ENCODE measurements at regions not wholly inside any gene's neighbourhood (a gene's known extent, or its start where the extent isn't known, plus 50 kb on each side); places are given as distances from the start of the nearest gene placed in this dataset.
A peak's percentile ranks its signal among the peaks of the same experiment; 100 is the strongest.

GRCh38 chr9:28946648-28947047, 1373.4 kb upstream of the C9orf72 start:
- ChIA-PET POLR2A (no interaction called here), CTCF (no interaction called here), RAD21 (ENCODE audit: low non-redundant PET in 1 of 2, low total read pairs in 2 of 2, uncharacterized antibody in 2 of 2, unreplicated experiment in 2 of 2) (no interaction called here)
- no peak overlapping the region for H3K9ac ChIP-seq (ENCODE audit: low read length)
- H3K9me3 ChIP-seq (ENCODE audit: control insufficient read depth in 1 of 2, insufficient read depth in 1 of 2, low read depth in 1 of 2, low read length in 2 of 2) = no peaks in the 10 kb centered on the region; a peak in 1 of 4 replicates
- H3K4me2 ChIP-seq (ENCODE audit: low read length) = no peak overlapping the region
- no TSS peak for BruUV-seq (replicated peaks)
- TF ChIP-seq POLR2A (IDR thresholded peaks at IDR 0.05; ENCODE audit: borderline replicate concordance, extremely low read depth, insufficient read depth, insufficient read length) (no peak), EZH2phosphoT487 (IDR thresholded peaks at IDR 0.05; ENCODE audit: borderline replicate concordance) (no peak), SP1 (IDR thresholded peaks at IDR 0.05; ENCODE audit: low read depth) (no peak), EZH2 (IDR thresholded peaks at IDR 0.05) (no peak), EGR1 (IDR thresholded peaks at IDR 0.05; ENCODE audit: low read depth) (no peak), ZFX (IDR thresholded peaks at IDR 0.05) (no peak), POLR2AphosphoS5 (IDR thresholded peaks at IDR 0.05; ENCODE audit: low read depth, low read length) (no peak), FOSL1 (IDR thresholded peaks at IDR 0.05; ENCODE audit: low read depth) (no peak), SRF (IDR thresholded peaks at IDR 0.05; ENCODE audit: low read depth) (no peak)
- TF ChIP-seq, protein P1, sequence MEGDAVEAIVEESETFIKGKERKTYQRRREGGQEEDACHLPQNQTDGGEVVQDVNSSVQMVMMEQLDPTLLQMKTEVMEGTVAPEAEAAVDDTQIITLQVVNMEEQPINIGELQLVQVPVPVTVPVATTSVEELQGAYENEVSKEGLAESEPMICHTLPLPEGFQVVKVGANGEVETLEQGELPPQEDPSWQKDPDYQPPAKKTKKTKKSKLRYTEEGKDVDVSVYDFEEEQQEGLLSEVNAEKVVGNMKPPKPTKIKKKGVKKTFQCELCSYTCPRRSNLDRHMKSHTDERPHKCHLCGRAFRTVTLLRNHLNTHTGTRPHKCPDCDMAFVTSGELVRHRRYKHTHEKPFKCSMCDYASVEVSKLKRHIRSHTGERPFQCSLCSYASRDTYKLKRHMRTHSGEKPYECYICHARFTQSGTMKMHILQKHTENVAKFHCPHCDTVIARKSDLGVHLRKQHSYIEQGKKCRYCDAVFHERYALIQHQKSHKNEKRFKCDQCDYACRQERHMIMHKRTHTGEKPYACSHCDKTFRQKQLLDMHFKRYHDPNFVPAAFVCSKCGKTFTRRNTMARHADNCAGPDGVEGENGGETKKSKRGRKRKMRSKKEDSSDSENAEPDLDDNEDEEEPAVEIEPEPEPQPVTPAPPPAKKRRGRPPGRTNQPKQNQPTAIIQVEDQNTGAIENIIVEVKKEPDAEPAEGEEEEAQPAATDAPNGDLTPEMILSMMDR (IDR thresholded peaks at IDR 0.05 in 2 of 3, conservative IDR thresholded peaks at IDR 0.05 in 1 of 3; ENCODE audit: borderline replicate concordance in 1 of 3, insufficient read depth in 1 of 3, low read depth in 2 of 3, low read length in 2 of 3) = no peak
- H3K27ac ChIP-seq (ENCODE audit: low read depth, low read length) = no peak overlapping the region
- intact Hi-C loops (cut with micrococcal nuclease) = no loop called here
- H3K4me1 ChIP-seq (ENCODE audit: control insufficient read depth in 1 of 2, insufficient read depth in 2 of 2, low read length in 2 of 2) = no peaks in the 10 kb centered on the region
- H3K27me3 ChIP-seq (ENCODE audit: insufficient read depth, low read length) = no peaks in the 10 kb centered on the region
- no peaks in the 10 kb centered on the region for H3K36me3 ChIP-seq (ENCODE audit: control insufficient read depth in 1 of 2, insufficient read depth in 2 of 2, low read length in 2 of 2)
- ATAC-seq (no peak), DNase-seq (ENCODE audit: low read depth, low spot score) (no peak)
- H2AFZ ChIP-seq (ENCODE audit: low read depth, low read length, poor library complexity, severe bottlenecking) = no peak overlapping the region
- no peaks in the 10 kb centered on the region for H3K9me2 ChIP-seq (ENCODE audit: insufficient read depth)
- H3K79me2 ChIP-seq (ENCODE audit: insufficient read depth, low read length) = no peaks in the 10 kb centered on the region
- H4K20me1 ChIP-seq (ENCODE audit: insufficient read depth) = no peaks in the 10 kb centered on the region
- no peak overlapping the region for H3K4me3 ChIP-seq (replicated peaks in 1 of 2; ENCODE audit: low read depth in 1 of 2, low read length in 2 of 2)

DNA sequence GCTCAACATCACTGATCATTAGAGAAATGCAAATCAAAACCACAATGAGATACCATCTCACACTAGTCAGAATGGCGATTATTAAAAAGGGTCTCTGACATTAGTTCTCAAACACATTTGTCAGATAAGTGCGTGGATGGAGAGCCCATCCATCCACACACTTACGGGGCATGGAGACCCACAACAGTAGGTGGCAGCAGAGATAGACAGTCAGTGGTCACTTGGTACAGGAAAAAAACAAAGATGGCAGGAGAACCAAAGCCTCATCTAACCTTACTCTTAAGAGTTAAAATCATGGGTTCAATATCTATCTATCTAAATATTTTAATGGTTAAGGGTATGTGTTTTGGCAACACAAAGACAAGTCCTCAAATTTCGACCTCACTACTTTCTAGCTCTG, 1378.7 kb upstream of the C9orf72 start:
- peak; percentile 55; the same call in 1 of the 2 replicates for ATAC-seq
- TF ChIP-seq EZH2phosphoT487 (IDR thresholded peaks at IDR 0.05; ENCODE audit: borderline replicate concordance) (no peak), MAX (IDR thresholded peaks at IDR 0.05) (no peak), RAD21 (IDR thresholded peaks at IDR 0.05; ENCODE audit: low read depth) (0 out of 2 replicates have a peak, but pooled peaks have one; percentile 6), ATF3 (IDR thresholded peaks at IDR 0.05) (no peak), EGR1 (IDR thresholded peaks at IDR 0.05; ENCODE audit: low read depth) (no peak), EZH2 (IDR thresholded peaks at IDR 0.05) (no peak), ZNF274 (IDR thresholded peaks at IDR 0.05; ENCODE audit: low read depth, low read length) (no peak)
- TF ChIP-seq, protein P1 (IDR thresholded peaks at IDR 0.05 in 2 of 3, conservative IDR thresholded peaks at IDR 0.05 in 1 of 3; ENCODE audit: borderline replicate concordance in 1 of 3, insufficient read depth in 1 of 3, low read depth in 2 of 3, low read length in 2 of 3) = peak in 2 of 3 experiments; percentile 13 to 26; a peak in 2 of 6 replicates
- Histone ChIP-seq H3K9me3 (ENCODE audit: control insufficient read depth in 1 of 2, insufficient read depth in 1 of 2, low read depth in 1 of 2, low read length in 2 of 2) (peaks cover 0 to 3% of the 10 kb centered on the region in 2 experiments; a peak in 1 of 4 replicates), H3K36me3 (ENCODE audit: control insufficient read depth in 1 of 2, insufficient read depth in 2 of 2, low read length in 2 of 2) (no peaks in the 10 kb centered on the region), H3K79me2 (ENCODE audit: insufficient read depth, low read length) (no peaks in the 10 kb centered on the region), H3K4me3 (replicated peaks in 1 of 2; ENCODE audit: low read depth in 1 of 2, low read length in 2 of 2) (no peak overlapping the region), H3K4me2 (ENCODE audit: low read length) (no peak overlapping the region), H4K20me1 (ENCODE audit: insufficient read depth) (no peaks in the 10 kb centered on the region), H2AFZ (ENCODE audit: low read depth, low read length, poor library complexity, severe bottlenecking) (no peak overlapping the region), H3K27ac (ENCODE audit: low read depth, low read length) (no peak overlapping the region), H3K9ac (ENCODE audit: low read length) (no peak overlapping the region), H3K27me3 (ENCODE audit: insufficient read depth, low read length) (no peaks in the 10 kb centered on the region), H3K9me2 (ENCODE audit: insufficient read depth) (no peaks in the 10 kb centered on the region), H3K4me1 (ENCODE audit: control insufficient read depth in 1 of 2, insufficient read depth in 2 of 2, low read length in 2 of 2) (no peaks in the 10 kb centered on the region)
- no peak for DNase-seq (ENCODE audit: low read depth, low spot score)
- ChIA-PET CTCF (no interaction called here), RAD21 (ENCODE audit: low non-redundant PET in 1 of 2, low total read pairs in 2 of 2, uncharacterized antibody in 2 of 2, unreplicated experiment in 2 of 2) (no interaction called here), POLR2A (no interaction called here)
- intact Hi-C loops (cut with micrococcal nuclease) = no loop called here
- no TSS peak for BruUV-seq (replicated peaks)
